D721Med (cell line): ENCODE measurements at regions not wholly inside any gene's neighbourhood (a gene's known extent, or its start where the extent isn't known, plus 50 kb on each side); places are given as distances from the start of the nearest gene placed in this dataset.

Experiments used
- DNase-seq: peaks from one replicate; pipeline ENCODE4 v3.0.0; 2011; ENCODE audit warnings: low spot score; ENCODE audit not compliant: insufficient read length
- FAIRE-seq: peaks from 2 replicates; lab custom pipeline; 2011; peaks lifted over from hg19 to GRCh38; lab: Jason Lieb, UNC
- TF ChIP-seq, protein P1 (sequence below): IDR thresholded peaks from 2 replicates; pipeline ENCODE4 v1.5.1; 2012; ENCODE audit warnings: mild to moderate bottlenecking, control low read depth; ENCODE audit not compliant: insufficient read depth; ENCODE audit errors: missing control alignments

DNA sequence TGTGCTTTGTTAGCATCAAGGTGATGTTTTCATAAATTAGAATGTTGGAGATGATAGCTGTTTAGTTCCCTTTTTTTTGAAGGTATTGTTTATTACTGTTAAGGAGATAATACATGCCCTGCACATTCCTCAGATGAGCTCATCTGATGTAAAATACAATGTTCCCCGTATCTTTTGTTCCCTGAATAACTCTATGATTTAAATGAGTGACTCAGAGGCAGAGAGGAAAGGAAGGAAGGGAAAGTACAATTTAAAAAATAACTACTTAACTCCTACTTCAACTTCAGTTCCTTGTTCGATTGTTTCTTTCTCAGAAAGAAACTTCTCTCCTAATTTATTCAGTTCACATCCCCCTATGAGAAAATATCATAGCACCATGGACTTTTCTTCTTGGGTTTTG, 208.7 kb downstream of the KCNE4 start:
- FAIRE-seq (no peak), DNase-seq (no peak)
- TF ChIP-seq, protein P1, sequence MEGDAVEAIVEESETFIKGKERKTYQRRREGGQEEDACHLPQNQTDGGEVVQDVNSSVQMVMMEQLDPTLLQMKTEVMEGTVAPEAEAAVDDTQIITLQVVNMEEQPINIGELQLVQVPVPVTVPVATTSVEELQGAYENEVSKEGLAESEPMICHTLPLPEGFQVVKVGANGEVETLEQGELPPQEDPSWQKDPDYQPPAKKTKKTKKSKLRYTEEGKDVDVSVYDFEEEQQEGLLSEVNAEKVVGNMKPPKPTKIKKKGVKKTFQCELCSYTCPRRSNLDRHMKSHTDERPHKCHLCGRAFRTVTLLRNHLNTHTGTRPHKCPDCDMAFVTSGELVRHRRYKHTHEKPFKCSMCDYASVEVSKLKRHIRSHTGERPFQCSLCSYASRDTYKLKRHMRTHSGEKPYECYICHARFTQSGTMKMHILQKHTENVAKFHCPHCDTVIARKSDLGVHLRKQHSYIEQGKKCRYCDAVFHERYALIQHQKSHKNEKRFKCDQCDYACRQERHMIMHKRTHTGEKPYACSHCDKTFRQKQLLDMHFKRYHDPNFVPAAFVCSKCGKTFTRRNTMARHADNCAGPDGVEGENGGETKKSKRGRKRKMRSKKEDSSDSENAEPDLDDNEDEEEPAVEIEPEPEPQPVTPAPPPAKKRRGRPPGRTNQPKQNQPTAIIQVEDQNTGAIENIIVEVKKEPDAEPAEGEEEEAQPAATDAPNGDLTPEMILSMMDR, result no peak

DNA sequence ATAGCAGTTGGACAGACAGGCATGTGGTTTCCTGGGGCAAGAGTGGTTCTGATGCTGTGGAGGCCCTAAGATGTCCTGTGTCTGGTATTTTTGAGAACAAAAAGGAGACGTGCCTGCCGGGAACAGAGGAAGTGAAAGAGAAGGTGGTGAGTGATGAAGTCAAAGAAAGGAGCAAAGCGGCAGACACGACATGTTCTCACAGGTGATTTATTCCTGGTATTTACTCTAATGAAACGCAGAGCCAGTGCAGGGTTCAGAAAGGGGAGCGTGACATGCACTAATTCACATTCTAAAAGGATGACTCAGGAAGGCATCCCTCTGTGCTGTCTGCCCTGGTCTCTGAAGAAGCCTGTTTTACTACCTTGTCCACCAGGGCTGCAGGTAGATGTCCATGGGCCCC, 211.0 kb downstream of the KCNE4 start:
- DNase-seq, result no peak
- FAIRE-seq, result no peak
- TF ChIP-seq, protein P1, result no peak

DNA sequence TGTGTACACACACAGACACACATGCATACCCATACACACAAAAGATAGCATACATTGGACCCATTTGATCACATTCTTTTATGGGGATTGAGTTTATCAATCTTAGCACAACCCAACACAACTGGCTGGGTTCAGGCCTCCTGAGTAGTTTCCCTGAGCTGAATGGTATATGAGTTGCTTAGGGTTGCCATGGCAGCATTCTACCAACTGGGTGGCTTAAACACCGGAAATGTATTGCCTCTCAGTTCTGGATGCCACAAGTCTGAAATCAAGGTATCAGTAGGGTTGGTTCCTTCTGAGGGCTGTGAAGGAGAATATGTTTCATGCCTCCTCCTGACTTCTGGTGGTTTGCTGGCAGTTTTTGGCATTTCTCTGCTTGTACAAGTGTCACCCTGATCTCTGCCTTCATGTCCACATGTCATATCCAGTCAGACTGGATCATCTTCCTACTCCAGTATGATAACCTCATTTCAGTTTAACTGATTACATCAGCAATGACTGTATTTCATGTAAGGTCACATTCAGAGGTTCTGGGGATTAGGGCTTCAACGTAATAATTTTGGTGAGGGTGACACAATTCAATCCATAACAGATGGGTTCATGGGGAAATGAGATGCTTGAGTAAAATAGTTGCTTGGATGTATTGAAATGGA, 212.7 kb downstream of the KCNE4 start:
- TF ChIP-seq, protein P1, result no peak
- FAIRE-seq (no peak), DNase-seq (no peak)

DNA sequence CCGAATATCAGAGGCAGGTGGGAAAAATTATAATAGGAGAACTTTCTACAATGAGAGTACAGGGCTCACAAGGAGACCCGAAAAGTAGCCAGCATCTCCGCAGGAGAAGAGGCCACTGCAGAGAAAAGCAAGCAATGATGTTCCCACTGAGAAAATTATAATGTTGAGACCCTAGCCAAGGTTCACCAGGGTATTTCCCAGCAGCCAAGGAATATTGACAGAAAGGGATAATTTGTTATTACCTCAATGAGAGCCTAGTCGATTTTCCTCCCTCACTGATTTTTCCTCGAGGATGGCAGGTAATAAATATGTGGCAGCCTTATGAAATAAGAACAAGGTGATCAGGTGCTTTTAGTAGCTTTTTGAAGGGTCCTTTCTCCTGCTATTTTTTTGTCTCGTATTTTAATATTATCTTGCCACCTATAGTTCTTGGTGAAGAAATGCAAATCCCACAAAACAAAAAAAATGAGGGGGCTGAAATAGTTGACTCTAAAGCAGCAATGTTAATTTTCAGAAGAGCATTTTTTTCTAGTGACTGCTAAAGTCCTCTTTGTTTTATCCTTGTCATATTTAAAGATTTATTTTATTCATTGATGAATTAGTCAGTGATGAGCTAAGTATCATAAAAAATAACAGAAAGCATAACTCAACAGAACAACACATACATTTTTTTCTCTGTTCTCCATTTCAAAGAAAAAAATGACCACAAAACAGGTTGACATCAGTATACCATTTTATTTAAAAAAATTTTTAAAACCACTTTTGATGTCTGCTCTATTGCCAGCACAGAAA, 215.4 kb downstream of the KCNE4 start:
- FAIRE-seq, result no peak
- TF ChIP-seq, protein P1, result no peak
- no peak for DNase-seq

DNA sequence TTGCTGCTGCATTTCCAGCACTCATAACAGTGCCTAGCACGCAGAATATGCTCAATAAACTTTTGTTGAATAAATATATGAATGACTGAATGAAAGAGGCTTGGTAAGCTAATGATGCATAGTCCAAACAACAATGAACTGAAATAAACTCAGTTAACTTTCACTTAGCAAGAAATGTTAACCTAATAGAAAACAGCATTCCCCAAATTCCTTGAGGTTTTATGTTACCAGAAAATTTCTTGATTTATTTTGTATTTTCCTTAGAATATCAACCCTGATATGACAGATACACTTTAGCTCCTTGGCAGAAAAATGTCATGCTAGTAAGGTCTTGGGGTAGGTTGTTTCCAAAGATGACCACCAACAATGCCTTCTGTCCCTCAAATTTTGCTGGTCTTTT, 217.4 kb downstream of the KCNE4 start:
- DNase-seq, result no peak
- TF ChIP-seq, protein P1, result no peak
- no peak for FAIRE-seq

DNA sequence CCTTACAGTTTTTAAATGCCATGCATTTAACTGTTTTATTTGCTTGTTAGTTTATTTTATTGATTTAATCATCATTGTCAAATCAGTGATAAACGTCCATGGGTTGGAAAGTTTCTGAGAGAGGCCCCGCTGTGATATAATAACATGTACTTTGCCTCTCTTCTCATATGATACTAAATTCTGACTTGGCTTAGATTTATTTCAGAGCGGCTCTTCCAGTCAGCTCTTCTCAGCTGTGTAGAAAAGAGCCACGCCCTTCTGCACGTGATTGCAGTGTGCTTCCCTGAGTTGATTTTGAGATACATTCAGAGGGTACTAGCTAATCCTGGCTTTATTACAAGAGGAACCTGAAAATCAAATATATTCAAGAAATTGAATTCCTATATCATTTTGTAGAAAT, 218.6 kb downstream of the KCNE4 start:
- no peak for FAIRE-seq
- DNase-seq, result no peak
- TF ChIP-seq, protein P1, result no peak

DNA sequence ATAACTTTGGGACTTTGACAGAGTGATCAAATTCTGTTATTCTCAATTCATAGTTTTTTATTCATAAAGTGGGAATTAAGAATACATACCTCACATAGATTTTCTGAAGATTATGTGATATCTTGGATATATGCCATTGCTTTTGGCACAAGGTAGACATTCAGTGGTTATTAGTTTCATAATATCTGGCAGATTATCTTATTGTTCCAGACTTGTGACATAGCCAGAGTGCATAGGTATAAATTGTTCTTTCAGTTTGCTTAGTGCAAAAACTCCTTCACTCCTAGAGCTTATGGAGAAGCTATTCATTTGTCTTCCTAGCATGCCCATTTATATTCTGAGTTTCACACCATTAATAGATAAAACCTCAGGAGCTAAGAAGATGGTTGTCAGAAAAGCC, 222.0 kb downstream of the KCNE4 start:
- DNase-seq (no peak), FAIRE-seq (no peak)
- TF ChIP-seq, protein P1, result no peak
